HL-60 (cell line): ENCODE measurements at regions not wholly inside any gene's neighbourhood (a gene's known extent, or its start where the extent isn't known, plus 50 kb on each side); places are given as distances from the start of the nearest gene placed in this dataset.

ENCODE experiments used
- DNase-seq, 2 experiments: peaks; one replicate each; pipeline ENCODE4 v3.0.0-alpha.2; 2010 to 2020; ENCODE audit warnings: low read depth in 1 of 2, low spot score in 1 of 2
- H3K27ac ChIP-seq: fragments of 250-450 bp; sonication (Bioruptor Pico); replicated peaks from 2 replicates; pipeline ENCODE4 v1.5.1; 2020; ENCODE audit warnings: mild to moderate bottlenecking, moderate library complexity
- H3K27me3 ChIP-seq: fragments of 250-450 bp; sonication (Bioruptor Pico); 2 replicates; pipeline ENCODE4 v1.5.1; 2021; ENCODE audit warnings: mild to moderate bottlenecking, moderate library complexity; ENCODE audit not compliant: insufficient read depth, poor library complexity, severe bottlenecking
- H3K4me3 ChIP-seq: replicated peaks from 2 replicates; pipeline ENCODE4 v1.5.1; 2011; ENCODE audit warnings: mild to moderate bottlenecking, control low read depth, low read length; ENCODE audit not compliant: insufficient read depth
- CTCF ChIP-seq: IDR thresholded peaks from one replicate; pipeline ENCODE4 v1.5.1; 2011; ENCODE audit warnings: low read length, control low read depth, inconsistent platforms; ENCODE audit not compliant: insufficient read depth
- GABPA ChIP-seq: IDR thresholded peaks from 2 replicates; pipeline ENCODE4 v1.6.1; 2012; ENCODE audit warnings: low read depth
- POLR2AphosphoS5 ChIP-seq: IDR thresholded peaks from 2 replicates; pipeline ENCODE4 v1.6.1; 2012; ENCODE audit warnings: low read depth
- REST ChIP-seq: IDR thresholded peaks from 2 replicates; pipeline ENCODE4 v1.6.1; 2012; ENCODE audit warnings: low read depth; ENCODE audit not compliant: insufficient replicate concordance
- SPI1 ChIP-seq: IDR thresholded peaks from 2 replicates; pipeline ENCODE4 v1.6.1; 2012; ENCODE audit warnings: low read depth, mild to moderate bottlenecking, borderline replicate concordance

- Histone ChIP-seq H3K27ac (no peak overlapping the region), H3K27me3 (no peaks in the 10 kb centered on the region), H3K4me3 (no peak overlapping the region)
- DNase-seq: no peak
- no peak for TF ChIP-seq GABPA
- no peak for TF ChIP-seq REST
- no peak for TF ChIP-seq POLR2AphosphoS5
- TF ChIP-seq CTCF: no peak
- TF ChIP-seq SPI1: no peak
Observed at GRCh38 chr5:54612711-54613110, 95.2 kb downstream of the SNX18 start.

- Histone ChIP-seq H3K27ac (peak overlapping the region; percentile 17; the same call in 1 of the 2 replicates), H3K27me3 (no peaks in the 10 kb centered on the region), H3K4me3 (no peak overlapping the region)
- TF ChIP-seq REST (no peak), GABPA (no peak), SPI1 (peak; percentile 53), CTCF (no peak), POLR2AphosphoS5 (no peak)
- DNase-seq: peak in 1 of 2 experiments; percentile 14
Observed at GRCh38 chr5:54611290-54611951, 93.9 kb downstream of the SNX18 start.

- DNase-seq: peak in 1 of 2 experiments; percentile 66
- Histone ChIP-seq H3K27ac (peak overlapping the region; percentile 14; the same call in 1 of the 2 replicates), H3K27me3 (no peaks in the 10 kb centered on the region), H3K4me3 (no peak overlapping the region)
- TF ChIP-seq REST: no peak
- TF ChIP-seq POLR2AphosphoS5: no peak
- no peak for TF ChIP-seq CTCF
- no peak for TF ChIP-seq GABPA
- TF ChIP-seq SPI1: no peak
Observed at GRCh38 chr5:54610197-54610944, 92.8 kb downstream of the SNX18 start.
